Activated naive CD4-positive, alpha-beta T cell treated with anti-CD3 and anti-CD28 coated beads for 36 hours (primary cell): ENCODE measurements at regions not wholly inside any gene's neighbourhood (a gene's known extent, or its start where the extent isn't known, plus 50 kb on each side); places are given as distances from the start of the nearest gene placed in this dataset.

Experiments
- CTCF ChIA-PET: fragments of 350-600 bp; sonication (Branson Sonifier 250); formaldehyde crosslinking; loops from one replicate; lab custom pipeline; 2021; ENCODE audit warnings: antibody characterized with exemption; lab: Charles Lee
- DNase-seq: peaks from one replicate; pipeline ENCODE4 v3.0.0-alpha.2; 2020
- H3K27ac Mint-ChIP-seq: one replicate; pipeline ENCODE4 v1.8.0; 2021; ENCODE audit warnings: mild to moderate bottlenecking, mixed read lengths
- H3K27me3 Mint-ChIP-seq: one replicate; pipeline ENCODE4 v1.8.0; 2021; ENCODE audit warnings: low read depth, mixed read lengths
- H3K36me3 Mint-ChIP-seq: one replicate; pipeline ENCODE4 v1.8.0; 2021; ENCODE audit warnings: low read depth, mixed read lengths
- H3K4me1 Mint-ChIP-seq: one replicate; pipeline ENCODE4 v1.8.0; 2021; ENCODE audit warnings: low read depth, mixed read lengths
- H3K4me3 Mint-ChIP-seq: one replicate; pipeline ENCODE4 v1.8.0; 2021; ENCODE audit warnings: mild to moderate bottlenecking, moderate library complexity, mixed read lengths
- H3K9me3 Mint-ChIP-seq: one replicate; pipeline ENCODE4 v1.8.0; 2021; ENCODE audit warnings: mixed read lengths
- intact Hi-C: fragments of 100-400 bp; cut with micrococcal nuclease; formaldehyde crosslinking; loops from one replicate; pipeline ENCODE4 v1.15.1; 2023

- intact Hi-C loops: no loop called here
- H3K27me3 Mint-ChIP-seq: peaks cover 2% of the 10 kb centered on the region
- H3K4me3 Mint-ChIP-seq: no peak overlapping the region
- H3K9me3 Mint-ChIP-seq: no peaks in the 10 kb centered on the region
- no peak overlapping the region for H3K27ac Mint-ChIP-seq
- no peaks in the 10 kb centered on the region for H3K4me1 Mint-ChIP-seq
- H3K36me3 Mint-ChIP-seq: peaks cover 2% of the 10 kb centered on the region
- CTCF ChIA-PET: no interaction called here
- DNase-seq: no peak
Observed at GRCh38 chrY:14290656-14291375, 233.5 kb upstream of the NLGN4Y start.

GRCh38 chrY:14292382-14292781 lies 231.9 kb upstream of the NLGN4Y start:
- no peaks in the 10 kb centered on the region for H3K4me1 Mint-ChIP-seq
- H3K36me3 Mint-ChIP-seq: no peaks in the 10 kb centered on the region
- H3K27ac Mint-ChIP-seq: no peak overlapping the region
- H3K4me3 Mint-ChIP-seq: no peak overlapping the region
- no peak for DNase-seq
- CTCF ChIA-PET: no interaction called here
- intact Hi-C loops: no loop called here
- no peaks in the 10 kb centered on the region for H3K27me3 Mint-ChIP-seq
- no peaks in the 10 kb centered on the region for H3K9me3 Mint-ChIP-seq

DNA sequence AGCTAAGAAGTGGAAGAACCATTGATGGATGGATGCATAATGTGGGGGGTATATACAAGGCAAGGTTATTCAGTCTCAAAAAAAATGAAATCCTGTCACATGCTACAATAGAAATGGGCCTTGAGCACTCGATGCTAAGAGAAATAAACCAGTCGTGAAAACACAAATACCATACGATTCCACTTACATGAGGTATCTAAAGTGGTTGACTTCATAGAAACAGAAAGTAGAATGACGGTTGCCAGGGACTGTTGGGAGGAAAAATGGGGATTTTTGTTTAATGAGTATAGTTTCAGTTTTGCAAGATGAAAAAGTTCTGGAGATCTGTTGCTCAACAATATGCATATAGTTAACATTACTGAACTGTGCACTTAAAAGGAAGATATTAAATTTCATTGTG lies 223.6 kb upstream of the NLGN4Y start:
- intact Hi-C loops: loop anchor here (1.0 to 2.0 kb wide), 3 partner anchors 40 to 118 kb away; no protein-coding TSS in a partner anchor
- Mint-ChIP-seq H3K27ac (no peak overlapping the region), H3K9me3 (no peaks in the 10 kb centered on the region), H3K4me3 (no peak overlapping the region), H3K27me3 (no peaks in the 10 kb centered on the region), H3K4me1 (peaks cover 17% of the 10 kb centered on the region), H3K36me3 (no peaks in the 10 kb centered on the region)
- peak; percentile 5 for DNase-seq
- CTCF ChIA-PET: interaction anchor here (0.5 kb wide), 1 partner anchor 19 kb away, joined by 3 read pairs; no protein-coding TSS in a partner anchor

- peak; percentile 7 for DNase-seq
Observed at GRCh38 chrY:14301552-14301951, 222.8 kb upstream of the NLGN4Y start.

DNA sequence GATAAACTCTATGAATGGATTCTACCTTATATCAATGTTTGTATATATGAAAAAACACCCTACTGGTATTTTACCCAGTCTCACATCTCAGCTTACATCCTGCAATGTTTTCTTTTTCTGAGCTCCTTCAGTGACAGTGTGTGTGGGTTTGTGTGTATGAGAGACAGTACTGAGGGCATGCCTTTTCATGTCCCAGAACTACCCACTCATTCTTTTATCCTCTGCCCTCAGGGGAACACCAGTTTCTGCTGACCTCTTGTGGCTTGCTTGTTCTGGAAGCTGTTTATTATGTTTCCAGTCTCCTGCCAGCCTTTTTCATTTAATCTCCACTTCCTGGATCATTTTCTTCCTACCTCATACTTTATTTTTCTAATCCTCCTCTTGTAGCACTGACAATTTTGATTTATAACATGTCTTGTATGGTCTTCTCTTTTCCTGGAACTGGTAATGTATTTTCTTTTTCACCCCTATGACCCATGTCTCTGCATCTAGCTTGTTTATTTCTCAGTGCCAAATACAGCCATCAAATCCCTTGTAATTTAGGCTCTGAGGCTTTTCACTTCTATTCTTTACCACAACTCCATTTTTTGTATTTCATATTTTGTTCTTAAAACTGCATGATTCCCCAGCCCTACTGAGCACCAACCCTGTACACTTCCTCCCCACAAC lies 195.5 kb upstream of the NLGN4Y start:
- Mint-ChIP-seq H3K9me3 (no peaks in the 10 kb centered on the region), H3K27ac (no peak overlapping the region), H3K36me3 (no peaks in the 10 kb centered on the region), H3K4me1 (peaks cover 16% of the 10 kb centered on the region), H3K27me3 (no peaks in the 10 kb centered on the region), H3K4me3 (no peak overlapping the region)
- DNase-seq: peak; percentile 8
- CTCF ChIA-PET: interaction anchor here (0.7 kb wide), 1 partner anchor 12 kb away, joined by 3 read pairs; no protein-coding TSS in a partner anchor
- intact Hi-C loops: loop anchor here (2.0 kb wide), 1 partner anchor 590 kb away; no protein-coding TSS in a partner anchor

More at GRCh38 chrY:14301552-14301951, 222.8 kb upstream of the NLGN4Y start:
- H3K4me3 Mint-ChIP-seq: no peak overlapping the region
- CTCF ChIA-PET: no interaction called here
- no peak overlapping the region for H3K27ac Mint-ChIP-seq
- H3K4me1 Mint-ChIP-seq: peaks cover 17% of the 10 kb centered on the region
- intact Hi-C loops: loop anchor here (1.0 to 2.0 kb wide), 3 partner anchors 39 to 119 kb away; no protein-coding TSS in a partner anchor
- H3K27me3 Mint-ChIP-seq: no peaks in the 10 kb centered on the region
- no peaks in the 10 kb centered on the region for H3K36me3 Mint-ChIP-seq
- H3K9me3 Mint-ChIP-seq: no peaks in the 10 kb centered on the region

GRCh38 chrY:14330362-14330761 lies 194.0 kb upstream of the NLGN4Y start:
- CTCF ChIA-PET: interaction anchor here (0.6 kb wide), 1 partner anchor 774 kb away, joined by 5 read pairs; no protein-coding TSS in a partner anchor
- H3K27me3 Mint-ChIP-seq: no peaks in the 10 kb centered on the region
- H3K9me3 Mint-ChIP-seq: no peaks in the 10 kb centered on the region
- no peak overlapping the region for H3K27ac Mint-ChIP-seq
- no peak overlapping the region for H3K4me3 Mint-ChIP-seq
- no peak for DNase-seq
- H3K36me3 Mint-ChIP-seq: no peaks in the 10 kb centered on the region
- intact Hi-C loops: no loop called here
- peaks cover 16% of the 10 kb centered on the region for H3K4me1 Mint-ChIP-seq

- Mint-ChIP-seq H3K9me3 (no peaks in the 10 kb centered on the region), H3K27me3 (no peaks in the 10 kb centered on the region), H3K36me3 (no peaks in the 10 kb centered on the region), H3K27ac (no peak overlapping the region), H3K4me3 (no peak overlapping the region), H3K4me1 (peaks cover 45% of the 10 kb centered on the region)
- CTCF ChIA-PET: no interaction called here
- no peak for DNase-seq
- intact Hi-C loops: no loop called here
Observed at GRCh38 chrY:14339524-14339923, 184.8 kb upstream of the NLGN4Y start.

GRCh38 chrY:14340459-14341143 lies 183.7 kb upstream of the NLGN4Y start:
- Mint-ChIP-seq H3K36me3 (no peaks in the 10 kb centered on the region), H3K4me1 (peaks cover 52% of the 10 kb centered on the region), H3K4me3 (peak overlapping the region; percentile 2), H3K27me3 (no peaks in the 10 kb centered on the region), H3K9me3 (no peaks in the 10 kb centered on the region), H3K27ac (peak overlapping the region; percentile 70)
- intact Hi-C loops: loop anchor here (1.0 to 10.0 kb wide), 9 partner anchors 39 to 1082 kb away; no protein-coding TSS in a partner anchor
- CTCF ChIA-PET: interaction anchor here (0.6 kb wide), 1 partner anchor 12 kb away, joined by 3 read pairs; no protein-coding TSS in a partner anchor
- DNase-seq: peak; percentile 61

- DNase-seq: peak; percentile 43
- CTCF ChIA-PET: interaction anchor here (0.5 kb wide), 1 partner anchor 608 kb away, joined by 3 read pairs; no protein-coding TSS in a partner anchor
- intact Hi-C loops: loop anchor here (1.0 to 10.0 kb wide), 8 partner anchors 43 to 1098 kb away; no protein-coding TSS in a partner anchor
- Mint-ChIP-seq H3K4me3 (peak overlapping the region; percentile 27), H3K36me3 (no peaks in the 10 kb centered on the region), H3K9me3 (no peaks in the 10 kb centered on the region), H3K27me3 (no peaks in the 10 kb centered on the region), H3K4me1 (peaks cover 54% of the 10 kb centered on the region), H3K27ac (no peak overlapping the region)
Observed at GRCh38 chrY:14344648-14345333, 179.5 kb upstream of the NLGN4Y start.

GRCh38 chrY:14351590-14351989 lies 172.7 kb upstream of the NLGN4Y start:
- no peaks in the 10 kb centered on the region for H3K27me3 Mint-ChIP-seq
- H3K4me3 Mint-ChIP-seq: no peak overlapping the region
- H3K36me3 Mint-ChIP-seq: no peaks in the 10 kb centered on the region
- intact Hi-C loops: no loop called here
- no peak overlapping the region for H3K27ac Mint-ChIP-seq
- H3K9me3 Mint-ChIP-seq: peaks cover 3% of the 10 kb centered on the region
- H3K4me1 Mint-ChIP-seq: peaks cover 23% of the 10 kb centered on the region
- CTCF ChIA-PET: no interaction called here
- no peak for DNase-seq

DNA sequence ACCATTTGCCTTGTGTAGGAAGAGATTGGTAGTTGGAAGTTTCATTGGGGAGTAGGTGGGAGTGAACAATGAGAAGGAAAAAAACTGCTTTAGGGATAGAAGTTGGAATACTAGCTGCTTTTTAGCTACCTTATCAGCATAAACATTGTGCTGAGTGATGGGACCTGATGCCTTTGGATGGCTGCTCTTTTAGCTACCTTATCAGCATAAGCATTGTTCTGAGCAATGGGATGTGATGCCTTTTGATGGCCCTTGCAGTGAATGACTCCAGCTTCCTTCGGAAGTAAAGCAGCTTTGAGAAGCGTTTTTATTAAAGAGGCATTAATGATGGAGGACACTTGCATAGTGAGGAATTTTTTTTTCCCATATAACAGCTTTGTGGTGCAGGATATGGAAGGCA lies 168.2 kb upstream of the NLGN4Y start:
- H3K4me3 Mint-ChIP-seq: no peak overlapping the region
- H3K27ac Mint-ChIP-seq: no peak overlapping the region
- intact Hi-C loops: no loop called here
- CTCF ChIA-PET: no interaction called here
- peaks cover 4% of the 10 kb centered on the region for H3K27me3 Mint-ChIP-seq
- no peaks in the 10 kb centered on the region for H3K36me3 Mint-ChIP-seq
- peaks cover 12% of the 10 kb centered on the region for H3K4me1 Mint-ChIP-seq
- DNase-seq: no peak
- H3K9me3 Mint-ChIP-seq: peaks cover 11% of the 10 kb centered on the region
